NCI-H748 (cell line): ENCODE measurements at regions not wholly inside any gene's neighbourhood (a gene's known extent, or its start where the extent isn't known, plus 50 kb on each side); places are given as distances from the start of the nearest gene placed in this dataset.
"Not testable (repeated sequence)": the region's sequence is repeated elsewhere in the genome, so short reads cannot be mapped to it uniquely, and the experiment has no call there.

Experiments used
- DNase-seq: peaks from one replicate; lab custom pipeline; 2025; ENCODE audit not compliant: unreplicated experiment; lab: John Stamatoyannopoulos, UW

- no peak for DNase-seq
Observed at GRCh38 chr4:43089730-43090129, 197.2 kb downstream of the GRXCR1 start.

DNA sequence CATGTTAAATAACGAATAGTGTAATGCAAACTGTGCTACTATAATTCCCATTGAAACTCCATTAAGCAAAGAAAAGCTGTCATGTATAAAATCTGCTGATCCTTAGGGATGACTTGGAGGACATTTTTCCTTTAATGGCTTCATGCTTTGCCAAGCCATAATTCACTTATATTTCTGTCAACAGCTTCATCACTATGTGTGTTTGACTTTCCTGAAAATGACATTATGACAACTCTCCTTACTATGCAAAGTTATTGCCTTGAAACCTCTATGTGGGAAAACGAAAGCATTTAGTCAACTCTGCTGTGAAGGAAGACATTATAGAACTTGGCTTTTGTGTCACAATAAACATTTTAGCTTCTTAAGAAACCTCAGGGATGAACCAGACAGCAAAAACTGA lies 210.5 kb downstream of the GRXCR1 start:
- DNase-seq, result no peak

DNA sequence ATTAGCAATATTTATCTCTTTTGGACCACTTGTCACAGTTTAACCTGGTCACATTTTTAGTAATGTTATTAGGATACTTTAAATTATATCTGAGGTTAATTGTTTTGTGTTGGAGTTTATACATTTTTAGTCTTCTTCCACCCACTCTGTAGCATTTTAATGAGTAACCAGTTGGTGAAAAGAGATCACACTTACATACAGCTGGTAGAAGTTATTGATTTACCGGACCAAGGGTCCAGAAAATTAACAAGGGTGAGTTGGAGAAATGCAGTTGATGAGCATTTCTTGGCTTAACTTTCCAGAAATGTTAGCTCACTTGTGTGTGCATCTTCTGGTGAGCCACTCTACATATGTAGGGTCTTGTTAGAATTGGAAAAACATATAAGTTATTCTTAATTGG lies 219.6 kb downstream of the GRXCR1 start:
- DNase-seq, result no peak

GRCh38 chr4:43113196-43113595 lies 220.7 kb downstream of the GRXCR1 start:
- no peak for DNase-seq

- no peak for DNase-seq
Observed at GRCh38 chr4:43126595-43126994, 234.1 kb downstream of the GRXCR1 start.

- no peak for DNase-seq
Observed at GRCh38 chr4:43130228-43131021, 237.9 kb downstream of the GRXCR1 start.

- DNase-seq, result peak; percentile 60
Observed at GRCh38 chr4:43132010-43132582, 239.6 kb downstream of the GRXCR1 start.

DNA sequence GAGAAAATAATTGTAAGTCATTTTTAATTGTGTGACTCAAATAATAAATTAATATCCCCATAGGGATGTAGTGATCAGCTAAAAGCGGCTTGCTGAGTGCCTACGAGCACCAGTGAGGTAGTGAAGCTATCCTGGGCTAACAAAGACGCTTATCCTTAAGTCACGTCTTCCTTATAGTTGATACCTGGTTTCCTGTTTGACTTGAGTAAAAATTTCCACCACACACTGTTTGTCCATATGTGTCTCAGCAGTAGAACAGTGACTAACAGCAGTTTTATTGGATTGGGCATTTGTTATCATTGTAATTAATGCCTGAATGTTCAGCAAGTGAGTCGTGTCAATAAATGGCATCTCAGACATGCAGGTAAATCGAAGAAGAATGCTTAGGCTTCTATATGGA lies 241.1 kb downstream of the GRXCR1 start:
- peak; percentile 14 for DNase-seq

DNA sequence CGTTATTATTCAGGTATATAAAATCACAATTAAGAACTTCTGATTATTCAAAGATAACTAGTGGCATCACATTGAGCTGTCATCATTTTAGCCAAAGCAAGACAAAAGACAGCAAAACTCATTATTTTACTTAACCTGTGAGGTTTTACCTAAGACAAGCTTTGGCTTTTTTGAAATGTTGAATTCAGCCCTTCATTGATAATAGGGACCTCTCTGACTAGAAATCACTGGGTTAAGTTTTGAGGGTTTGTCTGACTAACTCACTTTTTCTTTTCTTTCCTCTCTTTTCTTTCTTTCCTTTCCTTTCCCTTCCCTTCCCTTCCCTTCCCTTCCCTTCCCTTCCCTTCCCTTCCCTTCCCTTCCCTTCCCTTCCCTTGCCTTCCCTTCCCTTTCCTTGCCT lies 244.2 kb downstream of the GRXCR1 start:
- no peak for DNase-seq

GRCh38 chr4:43146198-43146597 lies 253.7 kb downstream of the GRXCR1 start:
- DNase-seq, result no peak

GRCh38 chr4:43148481-43148880 lies 256.0 kb downstream of the GRXCR1 start:
- DNase-seq, result no peak

DNA sequence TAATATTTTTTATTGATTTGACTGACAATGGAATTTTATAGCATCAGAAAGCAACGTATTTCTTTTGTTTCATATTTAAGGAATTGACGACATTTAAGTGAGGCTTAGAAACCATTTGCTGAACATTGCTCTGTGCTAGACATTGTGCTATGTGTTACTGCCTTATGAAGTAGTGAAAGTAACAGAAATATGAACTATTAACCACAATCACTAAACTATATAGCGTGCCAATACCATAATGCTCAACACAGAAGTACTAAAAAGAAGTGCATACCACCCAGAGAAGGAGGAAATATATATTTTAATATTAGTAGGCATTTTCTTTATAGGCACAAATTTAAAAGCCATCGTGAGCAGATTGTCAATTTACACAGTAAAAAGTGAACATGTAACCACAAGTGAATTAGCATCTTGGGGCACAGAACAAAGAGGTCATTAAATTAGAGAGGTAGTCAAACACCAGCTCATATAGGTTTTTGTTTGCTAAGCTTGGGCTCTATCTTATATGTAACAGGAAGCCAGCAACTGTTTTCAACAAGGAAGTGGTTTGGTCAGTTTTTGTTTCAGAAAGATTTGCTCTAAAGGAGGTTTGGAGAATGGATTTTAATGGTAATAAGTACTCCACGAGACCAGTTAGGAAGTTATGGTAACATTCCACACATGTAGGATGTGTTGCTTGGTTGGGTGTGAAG lies 270.7 kb downstream of the GRXCR1 start:
- DNase-seq, result peak; percentile 42

DNA sequence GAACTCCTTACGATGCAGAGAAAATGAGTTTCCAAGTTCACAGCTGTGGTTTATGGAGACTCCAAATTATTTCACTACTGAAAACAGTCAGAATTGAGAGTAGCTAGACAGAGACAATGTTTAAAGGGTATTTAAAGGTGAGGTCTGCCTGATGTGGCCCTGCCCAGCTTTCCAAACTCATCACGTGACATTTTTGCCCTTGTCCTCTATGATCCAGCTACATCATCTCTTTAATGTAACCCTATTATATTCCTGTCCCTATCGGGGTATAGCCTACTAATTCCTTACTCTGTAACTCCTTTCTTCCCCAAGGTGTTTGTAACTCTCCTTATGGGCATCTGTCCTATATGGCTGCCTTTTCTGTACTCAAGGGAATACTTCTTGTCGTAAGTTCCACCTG lies 297.2 kb downstream of the GRXCR1 start:
- no peak for DNase-seq

DNA sequence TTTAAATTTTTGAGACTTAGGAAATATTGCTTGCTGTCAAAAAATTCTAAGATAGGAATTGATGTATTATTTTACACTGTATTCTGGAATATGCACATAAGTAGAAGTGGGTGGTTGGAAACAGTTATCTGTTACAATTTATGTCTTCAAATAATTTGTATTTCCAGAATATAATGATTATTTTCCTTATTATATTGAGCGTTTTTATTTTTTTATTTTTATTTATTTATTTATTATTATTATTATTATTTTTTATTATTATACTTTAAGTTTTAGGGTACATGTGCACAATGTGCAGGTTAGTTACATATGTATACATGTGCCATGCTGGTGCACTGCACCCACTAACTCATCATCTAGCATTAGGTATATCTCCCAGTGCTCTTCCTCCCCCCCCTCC lies 320.1 kb downstream of the GRXCR1 start:
- not testable (repeated sequence) for DNase-seq

GRCh38 chr4:43223820-43224219 lies 331.3 kb downstream of the GRXCR1 start:
- no peak for DNase-seq

DNA sequence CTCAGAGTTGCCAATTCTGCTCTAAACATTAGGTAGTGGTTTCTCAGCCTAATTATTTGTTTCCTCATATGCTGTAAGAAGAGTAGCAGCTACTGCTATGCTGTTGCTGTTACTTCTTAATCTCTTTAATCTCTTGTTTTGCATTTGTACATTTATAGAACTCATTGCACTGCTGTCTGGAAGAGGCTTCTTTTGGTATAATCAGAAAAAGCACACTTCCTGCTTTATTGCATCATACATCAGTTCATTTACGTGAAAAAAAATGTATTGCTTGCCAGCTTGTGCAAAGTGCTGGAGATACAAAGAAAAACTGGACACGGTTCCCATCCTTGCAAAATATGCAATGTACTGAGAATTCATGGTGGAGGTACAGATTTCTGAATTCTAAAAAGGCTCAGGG lies 332.0 kb downstream of the GRXCR1 start:
- no peak for DNase-seq

GRCh38 chr4:43233321-43233720 lies 340.8 kb downstream of the GRXCR1 start:
- no peak for DNase-seq

DNA sequence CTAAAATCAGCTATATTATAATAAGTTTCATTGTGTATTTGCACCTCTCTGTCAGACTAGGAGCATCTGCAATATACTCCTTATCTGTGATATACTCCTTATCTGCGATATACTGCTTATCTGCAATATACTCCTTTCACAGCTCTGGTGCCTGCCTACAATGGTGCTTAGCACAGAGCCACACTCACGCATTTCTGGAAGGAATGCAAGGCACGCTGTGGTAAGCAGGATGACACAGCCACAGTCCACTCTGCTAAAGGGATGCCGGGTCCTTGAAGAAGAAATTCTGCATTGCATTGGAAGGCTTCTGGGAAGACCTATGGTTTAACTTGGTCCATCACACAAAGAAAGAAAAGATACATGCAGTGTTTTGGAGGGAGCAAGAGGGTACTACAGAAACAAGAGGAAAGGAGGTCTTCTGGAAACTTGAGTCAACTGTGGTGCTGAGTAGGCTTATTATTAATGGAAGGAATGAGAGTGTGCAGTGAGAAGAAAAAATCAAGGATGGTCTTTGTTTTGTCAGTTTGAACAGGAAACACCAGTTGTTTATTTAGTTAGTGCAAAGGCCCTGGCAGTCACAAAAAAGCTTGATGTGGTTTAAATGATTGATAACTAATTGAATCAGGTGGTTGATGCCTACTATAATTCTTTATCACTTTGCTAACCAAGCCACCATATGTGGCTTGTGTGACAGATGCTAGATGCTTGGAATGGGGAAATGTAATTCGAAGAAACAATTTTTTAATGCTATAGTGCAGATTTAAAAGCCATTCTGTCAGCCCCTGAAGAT lies 342.3 kb downstream of the GRXCR1 start:
- DNase-seq, result no peak

- no peak for DNase-seq
Observed at GRCh38 chr4:43238008-43238407, 345.5 kb downstream of the GRXCR1 start.

DNA sequence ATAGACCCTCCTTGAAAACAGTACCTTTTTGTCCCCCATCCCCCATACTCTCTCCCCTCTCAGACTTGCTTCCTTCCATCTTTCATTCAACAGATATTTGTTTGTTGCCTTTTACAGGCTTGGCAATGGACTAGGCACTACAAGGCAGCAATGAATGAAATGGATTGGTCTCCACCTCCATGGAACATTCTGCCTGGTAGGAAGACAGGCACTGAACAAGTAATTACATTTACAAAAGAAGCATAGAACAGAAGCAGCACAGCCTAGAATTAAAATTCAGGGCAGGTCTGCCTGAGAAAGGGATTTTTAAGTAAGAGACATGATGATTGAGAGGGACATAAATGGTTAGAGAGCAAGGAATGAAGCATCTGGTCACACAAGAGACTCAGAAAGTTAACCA lies 346.1 kb downstream of the GRXCR1 start:
- no peak for DNase-seq

DNA sequence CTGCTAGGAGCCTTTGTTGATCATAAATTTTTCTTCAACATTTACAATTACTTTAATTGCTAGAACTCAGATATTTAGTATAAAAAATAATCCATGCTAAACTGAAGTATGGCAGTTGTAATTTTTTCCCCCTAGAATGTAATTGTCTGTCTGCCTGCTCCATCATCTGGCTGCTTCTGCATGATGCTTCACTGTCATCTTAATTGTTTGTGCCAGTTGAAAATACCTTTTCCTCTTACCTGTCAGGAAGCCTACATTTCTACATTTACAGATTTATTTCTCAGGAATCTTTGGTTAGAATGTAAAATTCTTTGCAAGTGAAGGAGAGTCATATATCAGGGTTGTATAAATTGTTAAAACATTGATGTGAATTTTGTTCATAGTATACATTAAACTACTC lies 348.6 kb downstream of the GRXCR1 start:
- DNase-seq, result no peak
